Naive B cell (primary cell): ENCODE measurements at regions not wholly inside any gene's neighbourhood (a gene's known extent, or its start where the extent isn't known, plus 50 kb on each side); places are given as distances from the start of the nearest gene placed in this dataset.

Source experiments
- ATAC-seq, 2 donors: fragments of 150-1000 bp; cut with Tn5 transposase; 2 replicates each; pipeline ENCODE4 v1.10.0; 2021; ENCODE audit warnings: low read depth in 2 of 2, mild to moderate bottlenecking in 2 of 2, moderate library complexity in 2 of 2
- DNase-seq: peaks from one replicate; pipeline ENCODE4 v3.0.0; 2022
- H3K27ac Mint-ChIP-seq, 6 donors: one replicate each; pipeline ENCODE4 v1.8.0; 2020 to 2022; ENCODE audit warnings: mild to moderate bottlenecking in 6 of 6, mixed read lengths in 6 of 6, moderate library complexity in 5 of 6, inconsistent platforms in 2 of 6
- H3K27me3 Mint-ChIP-seq, 3 donors: one replicate each; pipeline ENCODE4 v1.8.0; 2021 to 2022; ENCODE audit warnings: mixed read lengths in 3 of 3, mild to moderate bottlenecking in 1 of 3
- H3K36me3 Mint-ChIP-seq, 2 donors: one replicate each; pipeline ENCODE4 v1.8.0; 2020 to 2022; ENCODE audit warnings: mixed read lengths in 2 of 2, inconsistent platforms in 1 of 2, mild to moderate bottlenecking in 1 of 2
- H3K4me1 Mint-ChIP-seq, 3 donors: one replicate each; pipeline ENCODE4 v1.8.0; 2020 to 2022; ENCODE audit warnings: mixed read lengths in 3 of 3, inconsistent platforms in 1 of 3, mild to moderate bottlenecking in 1 of 3, moderate library complexity in 1 of 3
- H3K4me3 Mint-ChIP-seq, 8 donors: one replicate each; pipeline ENCODE4 v1.8.0; 2020 to 2022; ENCODE audit warnings: mild to moderate bottlenecking in 8 of 8, mixed read lengths in 8 of 8, moderate library complexity in 8 of 8, inconsistent platforms in 2 of 8
- H3K9me3 Mint-ChIP-seq, 7 donors: one replicate each; pipeline ENCODE4 v1.8.0; 2020 to 2022; ENCODE audit warnings: mixed read lengths in 7 of 7, mild to moderate bottlenecking in 5 of 7, inconsistent platforms in 2 of 7, moderate library complexity in 1 of 7

DNA sequence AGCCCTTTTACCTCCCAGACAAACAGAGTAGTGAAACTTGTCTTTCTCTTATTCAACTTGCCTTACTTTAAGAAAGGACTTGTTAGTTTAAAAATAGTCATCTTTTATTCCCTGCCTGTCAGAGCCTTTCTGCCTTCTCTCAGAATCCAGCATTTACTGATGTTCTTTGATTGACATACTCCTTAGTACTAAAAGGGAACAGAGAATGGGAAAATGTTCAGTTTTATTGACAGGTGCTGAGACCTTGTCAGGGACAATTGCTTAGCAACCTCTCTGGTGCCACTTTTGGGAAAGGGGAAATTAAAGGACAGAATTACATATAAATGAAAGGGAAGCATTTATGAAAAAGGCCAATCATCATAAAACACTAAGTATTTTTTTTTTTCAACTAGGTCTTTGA lies 378.3 kb downstream of the PDCD6IP start:
- DNase-seq = no peak
- no peak overlapping the region for H3K27ac Mint-ChIP-seq
- H3K27me3 Mint-ChIP-seq = peaks cover 4 to 9% (median 8%) of the 10 kb centered on the region in 3 donors
- no peak overlapping the region for H3K4me3 Mint-ChIP-seq
- no peak for ATAC-seq
- peaks cover 0 to 5% (median 0%) of the 10 kb centered on the region in 3 donors for H3K4me1 Mint-ChIP-seq
- H3K36me3 Mint-ChIP-seq = peaks cover 0 to 18% of the 10 kb centered on the region in 2 donors
- peaks cover 12 to 22% (median 18%) of the 10 kb centered on the region in 7 donors for H3K9me3 Mint-ChIP-seq

DNA sequence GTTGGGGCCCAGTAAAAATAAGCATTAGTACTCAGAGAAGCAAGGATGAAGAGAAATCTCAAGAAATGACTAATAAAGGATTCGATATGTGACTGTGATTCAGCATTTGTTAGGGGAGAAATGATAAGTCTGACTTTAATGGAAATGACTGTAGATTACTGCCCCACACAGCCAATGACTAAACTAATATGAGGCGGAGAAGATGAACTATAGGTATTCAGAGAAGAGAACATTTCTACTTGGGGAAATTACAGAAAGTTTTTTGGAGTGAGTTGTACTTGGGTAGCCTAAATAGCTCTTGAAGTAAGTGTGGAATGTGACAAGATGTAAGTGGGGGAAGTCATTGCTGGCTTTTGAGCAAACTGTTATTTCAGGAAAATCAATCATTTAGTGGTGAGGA lies 380.0 kb downstream of the PDCD6IP start:
- peak overlapping the region in 1 of 6 donors; percentile 61 for H3K27ac Mint-ChIP-seq
- H3K27me3 Mint-ChIP-seq = peaks cover 4 to 9% (median 8%) of the 10 kb centered on the region in 3 donors
- H3K36me3 Mint-ChIP-seq = peaks cover 0 to 18% of the 10 kb centered on the region in 2 donors
- no peak overlapping the region for H3K4me3 Mint-ChIP-seq
- H3K4me1 Mint-ChIP-seq = peaks cover 0 to 9% (median 0%) of the 10 kb centered on the region in 3 donors
- H3K9me3 Mint-ChIP-seq = peaks cover 6 to 12% (median 10%) of the 10 kb centered on the region in 7 donors
- DNase-seq (no peak), ATAC-seq (no peak)

DNA sequence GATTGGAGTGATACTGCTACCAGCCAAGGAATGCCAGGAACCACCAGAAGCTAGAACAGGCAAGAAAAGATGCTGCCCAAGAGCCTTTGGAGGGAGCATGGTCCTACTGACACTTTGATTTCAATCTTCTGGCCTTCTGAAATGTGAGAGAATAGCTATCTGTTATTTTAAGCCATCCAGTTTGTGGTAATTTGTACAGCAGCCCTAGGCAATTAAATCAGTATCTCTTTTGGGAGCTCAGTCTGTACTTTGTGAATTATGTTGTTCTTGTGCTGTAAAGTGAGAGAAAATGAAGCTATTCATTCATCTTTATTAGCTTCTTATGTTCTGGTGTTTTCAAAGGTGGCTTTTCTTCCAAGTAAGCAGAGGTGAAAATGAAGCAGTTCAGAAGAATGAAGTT lies 381.3 kb downstream of the PDCD6IP start:
- peaks cover 0 to 8% of the 10 kb centered on the region in 2 donors for H3K36me3 Mint-ChIP-seq
- peak overlapping the region in 1 of 6 donors; percentile 60 for H3K27ac Mint-ChIP-seq
- H3K4me1 Mint-ChIP-seq = peaks cover under 1 to 22% (median 8%) of the 10 kb centered on the region in 3 donors
- H3K9me3 Mint-ChIP-seq = peaks cover 0 to 4% (median 0%) of the 10 kb centered on the region in 7 donors
- no peak for ATAC-seq
- peaks cover 0 to 8% (median 4%) of the 10 kb centered on the region in 3 donors for H3K27me3 Mint-ChIP-seq
- no peak for DNase-seq
- no peak overlapping the region for H3K4me3 Mint-ChIP-seq

DNA sequence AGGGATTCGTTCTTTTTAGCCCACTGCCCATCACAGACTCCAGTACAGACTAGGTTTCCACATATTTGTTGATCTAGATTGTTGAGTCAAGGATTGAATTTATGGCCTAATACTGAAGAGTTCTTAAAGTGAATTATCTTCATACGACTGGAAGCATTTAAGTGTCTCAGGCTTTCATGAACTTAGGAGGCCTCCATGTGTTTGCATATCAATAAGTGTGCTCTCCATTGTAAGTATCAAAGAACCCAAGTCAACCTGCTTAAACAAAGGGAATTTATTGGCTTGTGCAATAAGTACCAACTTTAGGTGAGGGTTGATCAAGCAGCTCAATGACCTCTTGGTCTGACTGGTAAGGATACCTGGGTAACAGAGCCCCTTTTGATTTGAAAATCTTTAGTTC lies 382.1 kb downstream of the PDCD6IP start:
- peaks cover 0 to 8% of the 10 kb centered on the region in 2 donors for H3K36me3 Mint-ChIP-seq
- H3K27me3 Mint-ChIP-seq = peaks cover 0 to 8% (median 4%) of the 10 kb centered on the region in 3 donors
- no peak for DNase-seq
- ATAC-seq = no peak
- H3K27ac Mint-ChIP-seq = no peak overlapping the region
- H3K4me3 Mint-ChIP-seq = no peak overlapping the region
- H3K4me1 Mint-ChIP-seq = peaks cover 8 to 30% (median 16%) of the 10 kb centered on the region in 3 donors
- H3K9me3 Mint-ChIP-seq = peaks cover 0 to 4% (median 0%) of the 10 kb centered on the region in 7 donors

DNA sequence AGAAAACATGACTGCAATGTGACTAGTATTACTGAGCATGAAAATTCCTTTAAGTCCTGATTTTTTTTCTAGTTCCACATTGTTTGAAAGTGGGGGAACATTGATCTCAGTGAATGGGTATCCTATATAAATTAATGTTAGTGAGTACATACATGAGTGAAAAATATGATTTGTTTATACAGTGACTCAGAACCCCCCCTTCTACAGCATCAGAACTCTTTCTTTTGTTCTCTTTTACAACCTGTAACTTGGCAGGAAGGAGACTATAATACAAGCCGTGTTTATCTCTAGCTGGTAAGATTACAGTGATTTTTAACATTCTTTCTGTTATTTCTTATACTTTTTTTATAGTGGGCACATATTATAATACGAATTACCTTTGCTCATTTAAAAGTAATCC lies 384.7 kb downstream of the PDCD6IP start:
- peak overlapping the region in 2 of 6 donors; percentile 40 to 75 for H3K27ac Mint-ChIP-seq
- peaks cover 0 to 8% of the 10 kb centered on the region in 2 donors for H3K36me3 Mint-ChIP-seq
- peaks cover 0 to 4% (median 0%) of the 10 kb centered on the region in 7 donors for H3K9me3 Mint-ChIP-seq

DNA sequence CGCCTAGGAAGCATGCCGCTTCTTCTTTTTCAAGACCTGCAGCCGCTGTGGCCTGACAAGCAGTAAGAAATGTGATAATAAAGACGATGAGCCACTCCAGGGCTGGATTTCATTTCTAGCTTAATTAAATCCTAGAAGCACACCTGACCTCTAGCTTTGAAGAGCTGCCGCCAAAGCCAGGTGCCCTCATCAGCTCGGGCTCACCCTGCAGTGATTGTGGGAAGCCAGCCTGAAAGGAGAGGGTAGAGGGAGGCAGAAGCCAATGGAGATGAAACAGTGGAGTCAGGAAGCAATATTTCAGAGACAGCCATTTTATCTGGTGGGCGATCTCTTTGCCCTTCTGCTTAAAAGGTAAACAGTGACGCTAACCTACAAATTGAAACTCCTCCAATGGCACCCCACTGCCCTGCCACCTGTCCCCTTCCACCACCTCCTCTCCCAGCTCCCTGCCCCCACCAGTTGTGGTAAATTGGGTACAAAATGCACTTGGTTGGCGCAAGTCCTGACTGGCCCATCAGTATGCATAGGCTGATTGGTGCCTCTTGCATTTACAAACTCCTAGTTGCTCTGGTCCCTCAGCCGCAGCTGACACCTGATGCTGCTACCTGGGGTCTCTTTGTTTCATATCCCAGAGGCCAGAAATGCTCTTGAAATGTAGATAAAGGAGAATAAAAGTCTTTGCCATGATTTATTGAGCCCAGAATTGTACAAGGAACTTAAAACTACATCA lies 385.3 kb downstream of the PDCD6IP start:
- peak overlapping the region in 5 of 6 donors; percentile 21 to 75 (median 36) for H3K27ac Mint-ChIP-seq
- peak overlapping the region in 2 of 8 donors; percentile 1 to 23 for H3K4me3 Mint-ChIP-seq
- H3K36me3 Mint-ChIP-seq = peaks cover 0 to 2% of the 10 kb centered on the region in 2 donors
- DNase-seq (no peak), ATAC-seq (no peak)
- peaks cover 0 to under 1% (median 0%) of the 10 kb centered on the region in 7 donors for H3K9me3 Mint-ChIP-seq
- H3K27me3 Mint-ChIP-seq = peaks cover 0 to 2% (median 0%) of the 10 kb centered on the region in 3 donors
- peaks cover 10 to 41% (median 19%) of the 10 kb centered on the region in 3 donors for H3K4me1 Mint-ChIP-seq

More for the DNA sequence above, 384.7 kb downstream of the PDCD6IP start:
- no peak overlapping the region for H3K4me3 Mint-ChIP-seq
- DNase-seq (no peak), ATAC-seq (no peak)
- H3K4me1 Mint-ChIP-seq = peaks cover 10 to 41% (median 19%) of the 10 kb centered on the region in 3 donors
- peaks cover 0 to 8% (median 0%) of the 10 kb centered on the region in 3 donors for H3K27me3 Mint-ChIP-seq

DNA sequence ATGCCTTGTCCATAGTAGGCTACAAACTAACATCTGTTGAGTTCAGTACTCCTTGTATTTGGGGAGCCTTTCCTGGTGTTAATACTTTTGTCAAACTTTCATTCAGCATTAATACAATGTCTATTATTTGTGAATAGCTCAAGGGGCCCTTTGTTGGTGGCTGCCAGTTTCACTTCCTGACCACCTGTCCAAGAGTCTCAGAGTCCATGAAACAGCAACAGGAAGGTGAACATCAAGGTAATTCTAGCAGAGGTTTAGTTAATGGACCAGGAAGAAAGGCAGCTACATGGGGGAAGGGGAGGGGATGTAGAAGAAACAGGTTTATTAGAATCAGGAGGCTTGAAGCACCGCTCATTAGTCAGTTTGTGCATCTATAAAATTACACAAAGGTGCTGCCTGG lies 386.9 kb downstream of the PDCD6IP start:
- Mint-ChIP-seq H3K27me3 (no peaks in the 10 kb centered on the region), H3K36me3 (no peaks in the 10 kb centered on the region), H3K9me3 (no peaks in the 10 kb centered on the region), H3K4me1 (peaks cover 10 to 41% (median 19%) of the 10 kb centered on the region in 3 donors), H3K27ac (peak overlapping the region in 4 of 6 donors; percentile 3 to 56 (median 16)), H3K4me3 (peak overlapping the region in 3 of 8 donors; percentile 0 to 74 (median 22))
- DNase-seq = peak; percentile 3
- ATAC-seq = peak; percentile 72 to 79

DNA sequence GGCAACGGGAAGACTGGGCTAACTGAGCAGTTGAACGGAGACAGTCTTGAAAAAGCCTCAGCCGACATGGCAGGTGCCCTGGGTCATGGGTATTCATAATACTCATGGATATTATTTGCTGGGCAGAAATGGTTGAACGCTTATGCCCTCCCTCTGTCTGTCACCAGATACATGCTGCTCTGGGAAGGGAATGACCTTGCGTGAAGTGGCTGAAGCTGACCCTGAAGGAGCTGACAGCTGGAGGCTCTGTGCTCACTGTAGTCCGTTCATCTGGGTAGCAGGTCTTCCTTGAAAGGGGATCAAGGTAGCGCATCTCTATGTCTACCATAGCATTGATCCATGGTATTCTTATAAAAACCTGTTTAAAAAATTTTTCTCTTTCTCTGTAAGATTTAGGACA lies 390.7 kb downstream of the PDCD6IP start:
- H3K4me1 Mint-ChIP-seq = peaks cover 10 to 24% (median 16%) of the 10 kb centered on the region in 3 donors
- H3K27ac Mint-ChIP-seq = no peak overlapping the region
- no peaks in the 10 kb centered on the region for H3K27me3 Mint-ChIP-seq
- no peaks in the 10 kb centered on the region for H3K9me3 Mint-ChIP-seq
- ATAC-seq = no peak
- DNase-seq = no peak
- H3K36me3 Mint-ChIP-seq = no peaks in the 10 kb centered on the region
- H3K4me3 Mint-ChIP-seq = no peak overlapping the region

DNA sequence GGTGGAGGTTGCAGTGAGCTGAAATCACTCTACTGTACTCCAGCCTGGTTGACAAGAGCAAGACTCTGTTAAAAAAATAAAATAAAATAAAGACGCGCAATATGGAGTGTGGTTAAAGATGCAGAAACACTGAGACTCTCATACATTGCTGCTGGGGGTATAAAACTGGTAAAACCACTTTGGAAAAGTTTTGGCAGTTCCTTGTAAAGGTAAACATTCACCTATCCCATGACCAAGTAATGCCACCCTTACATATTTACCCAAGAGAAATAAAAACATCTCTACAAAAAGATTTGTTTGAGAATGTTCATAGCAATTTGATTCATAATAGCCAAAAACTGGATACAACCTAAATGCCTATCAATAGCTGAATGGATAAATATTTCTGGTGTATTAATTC lies 398.5 kb downstream of the PDCD6IP start:
- H3K4me3 Mint-ChIP-seq = peak overlapping the region in 3 of 8 donors; percentile 37 to 60 (median 41)
- ATAC-seq = no peak
- H3K36me3 Mint-ChIP-seq = peaks cover 0 to 8% of the 10 kb centered on the region in 2 donors
- H3K4me1 Mint-ChIP-seq = peaks cover 41 to 57% (median 44%) of the 10 kb centered on the region in 3 donors
- peaks cover 4 to 20% (median 14%) of the 10 kb centered on the region in 7 donors for H3K9me3 Mint-ChIP-seq
- no peaks in the 10 kb centered on the region for H3K27me3 Mint-ChIP-seq
- no peak for DNase-seq
- H3K27ac Mint-ChIP-seq = peak overlapping the region in 4 of 6 donors; percentile 62 to 94 (median 80)

DNA sequence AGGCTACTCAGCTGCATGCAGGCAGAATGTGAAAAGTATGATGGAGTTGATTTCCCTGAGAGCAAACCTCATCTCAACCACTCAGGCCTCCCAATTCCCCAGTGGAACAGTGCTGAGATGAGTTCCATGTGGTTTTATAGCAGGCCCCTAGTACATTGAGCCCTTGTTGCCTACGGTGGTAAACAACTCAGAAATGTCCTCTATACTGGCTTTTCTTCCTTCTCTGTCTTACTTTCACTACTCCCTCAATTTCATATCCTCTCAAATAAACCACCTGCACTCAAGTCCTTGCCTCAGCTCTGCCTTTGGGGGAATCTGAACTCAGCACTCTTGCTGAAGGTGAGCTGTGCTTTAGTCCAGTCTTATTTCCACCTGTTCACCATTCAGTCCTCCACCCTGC lies 399.9 kb downstream of the PDCD6IP start:
- peak; percentile 24 to 27 for ATAC-seq

DNA sequence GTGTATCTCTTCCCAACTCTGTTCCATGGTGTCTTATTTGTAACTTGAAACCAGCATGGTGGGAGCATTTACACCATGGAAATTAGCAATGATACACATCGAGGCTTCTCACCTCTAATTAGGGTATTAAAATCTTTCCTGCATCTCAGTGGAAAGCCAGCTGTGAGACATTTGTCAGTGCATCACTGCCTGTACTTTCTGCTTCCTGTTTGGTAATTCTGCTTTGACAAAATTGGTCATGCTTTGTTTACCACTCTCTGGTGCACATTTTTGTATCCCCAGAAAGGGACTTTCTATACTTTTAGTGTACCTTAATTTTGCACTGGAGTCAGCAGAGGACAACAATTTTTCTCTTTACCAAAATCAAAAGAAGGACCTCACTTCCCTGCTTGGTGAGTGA lies 402.1 kb downstream of the PDCD6IP start:
- DNase-seq = peak; percentile 66
- Mint-ChIP-seq H3K4me1 (peaks cover 63 to 86% (median 67%) of the 10 kb centered on the region in 3 donors), H3K4me3 (peak overlapping the region; percentile 73 to 96 (median 87))

More for the DNA sequence above, 399.9 kb downstream of the PDCD6IP start:
- DNase-seq = peak; percentile 15
- Mint-ChIP-seq H3K4me3 (peak overlapping the region in 7 of 8 donors; percentile 23 to 76 (median 57)), H3K4me1 (peaks cover 53 to 71% (median 55%) of the 10 kb centered on the region in 3 donors), H3K9me3 (peaks cover 4 to 22% (median 14%) of the 10 kb centered on the region in 7 donors), H3K27ac (peak overlapping the region; percentile 94 to 97 (median 95)), H3K27me3 (no peaks in the 10 kb centered on the region), H3K36me3 (peaks cover 0 to 8% of the 10 kb centered on the region in 2 donors)

DNA sequence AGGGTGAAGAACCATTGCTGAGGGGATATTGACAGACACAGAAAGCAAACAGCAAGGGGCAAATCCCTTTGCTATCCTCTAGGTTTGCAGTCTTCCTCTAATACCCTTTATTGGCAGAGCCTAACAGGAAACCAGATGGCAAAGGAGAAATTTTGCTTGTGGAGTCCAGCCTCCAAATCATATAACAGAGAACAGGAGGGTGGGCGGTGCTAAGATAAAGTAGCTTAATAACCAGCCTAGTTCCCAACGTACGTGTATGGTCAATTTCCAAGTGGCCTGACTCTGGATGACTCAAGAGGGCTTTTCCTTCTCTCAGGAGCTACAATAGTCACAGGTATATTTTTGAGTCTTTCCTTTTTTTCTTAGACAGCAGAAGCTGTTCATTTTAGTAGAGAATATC lies 404.5 kb downstream of the PDCD6IP start:
- no peak for ATAC-seq
- no peaks in the 10 kb centered on the region for H3K27me3 Mint-ChIP-seq
- H3K27ac Mint-ChIP-seq = peak overlapping the region; percentile 1 to 94 (median 75)
- H3K4me3 Mint-ChIP-seq = peak overlapping the region in 5 of 8 donors; percentile 6 to 73 (median 61)
- H3K9me3 Mint-ChIP-seq = peaks cover 4 to 22% (median 14%) of the 10 kb centered on the region in 7 donors
- H3K36me3 Mint-ChIP-seq = peaks cover 0 to 8% of the 10 kb centered on the region in 2 donors
- DNase-seq = no peak
- H3K4me1 Mint-ChIP-seq = peaks cover 57 to 68% (median 59%) of the 10 kb centered on the region in 3 donors

More for the DNA sequence above, 402.1 kb downstream of the PDCD6IP start:
- peaks cover 0 to 8% of the 10 kb centered on the region in 2 donors for H3K36me3 Mint-ChIP-seq
- H3K9me3 Mint-ChIP-seq = peaks cover 4 to 22% (median 14%) of the 10 kb centered on the region in 7 donors
- peak; percentile 93 to 95 for ATAC-seq
- no peaks in the 10 kb centered on the region for H3K27me3 Mint-ChIP-seq
- peak overlapping the region; percentile 94 to 99 (median 98) for H3K27ac Mint-ChIP-seq

DNA sequence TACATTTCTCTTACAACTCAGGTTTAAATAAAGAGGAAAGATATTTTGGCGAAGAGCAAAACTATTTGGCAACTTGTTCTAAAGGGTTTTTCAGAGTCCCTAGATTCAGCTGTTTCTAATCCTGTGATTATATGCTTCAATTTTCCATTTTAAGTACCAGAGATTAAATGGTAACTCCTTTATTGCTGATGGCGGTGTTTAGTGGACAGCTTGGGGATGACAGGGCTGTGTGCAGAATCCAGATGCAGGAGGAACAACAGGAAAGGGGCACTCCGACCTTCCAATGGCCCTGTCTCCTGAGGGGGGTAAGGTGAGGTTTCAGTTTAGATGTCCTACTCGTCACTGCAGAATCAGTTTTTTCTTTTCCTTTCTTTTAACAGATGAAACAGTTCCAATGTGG lies 405.0 kb downstream of the PDCD6IP start:
- Mint-ChIP-seq H3K36me3 (peaks cover 0 to 8% of the 10 kb centered on the region in 2 donors), H3K27me3 (no peaks in the 10 kb centered on the region), H3K4me1 (peaks cover 53 to 63% (median 54%) of the 10 kb centered on the region in 3 donors), H3K4me3 (peak overlapping the region; percentile 6 to 73 (median 26)), H3K9me3 (peaks cover 4 to 22% (median 12%) of the 10 kb centered on the region in 7 donors), H3K27ac (peak overlapping the region in 5 of 6 donors; percentile 1 to 94 (median 92))
- DNase-seq = no peak
- ATAC-seq = no peak
